ENCODE measurements at regions not wholly inside any gene's neighbourhood (a gene's known extent, or its start where the extent isn't known, plus 50 kb on each side); places are given as distances from the start of the nearest gene placed in this dataset.

- TF ChIP-seq ELF4 (CRISPR knock-in tag; IDR thresholded peaks at IDR 0.05; ENCODE audit: borderline replicate concordance), result no peak
These were observed 238.9 kb downstream of the RBFOX3 start (continued) for GRCh38 chr17:79371984-79372383.

- H3K27me3 ChIP-seq (ENCODE audit: control insufficient read depth in 1 of 2, insufficient read depth in 2 of 2, low read length in 2 of 2), result peaks cover 24 to 96% of the 10 kb centered on the region in 2 experiments
These were observed 240.3 kb downstream of the RBFOX3 start for GRCh38 chr17:79370594-79370993.

DNA sequence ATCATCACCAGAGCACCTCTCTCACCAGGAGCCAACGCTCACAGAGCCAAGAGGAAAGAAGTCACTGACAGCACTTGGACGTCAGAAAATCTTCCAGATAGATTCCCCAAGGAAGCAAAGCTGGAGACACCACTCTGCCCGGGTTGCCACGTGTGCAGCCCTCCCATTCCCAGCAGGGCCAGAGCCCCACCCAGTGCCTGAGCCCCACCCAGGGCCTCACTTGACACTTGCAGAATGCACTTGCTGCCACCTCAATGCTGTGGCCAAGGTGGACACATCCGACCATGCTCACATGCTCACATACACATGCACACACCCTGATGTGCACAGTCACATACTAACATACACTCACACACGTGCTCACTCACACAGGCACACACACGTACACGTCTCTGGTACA is 240.7 kb downstream of the RBFOX3 start:
- in situ Hi-C loops (cut with HindIII; ENCODE audit: extremely low pct_ligation_motif_present, low pct_unique_long_range_greater_than_20kb), result no loop called here

More at GRCh38 chr17:79370594-79370993, 240.3 kb downstream of the RBFOX3 start:
- TF ChIP-seq PLRG1 (conservative IDR thresholded peaks at IDR 0.05), result 0 out of 2 replicates have a peak, but pooled peaks have one; percentile 27
- TF ChIP-seq SMARCC2 (IDR thresholded peaks at IDR 0.05), result no peak
- H4K20me1 ChIP-seq (ENCODE audit: insufficient read depth, low read length), result no peaks in the 10 kb centered on the region; the same call in 1 of the 2 replicates
- WGBS (ENCODE audit: low lambda C conversion rate), result 3% methylated on average over 5 of the region's 5 CpGs
- H3K79me2 ChIP-seq (ENCODE audit: insufficient read depth, low read length), result no peaks in the 10 kb centered on the region
- FAIRE-seq (no peak), ATAC-seq (no peak), DNase-seq (ENCODE audit: low spot score) (no peak)
- ChIA-PET CTCF (ENCODE audit: low intra/inter-chr PET ratio, low total read pairs) (no interaction called here), POLR2A (no interaction called here)
- intact Hi-C loops (cut with micrococcal nuclease; ENCODE audit: unreplicated experiment), result no loop called here
- no peak overlapping the region for H2AFZ ChIP-seq (ENCODE audit: low read length)
- H3K36me3 ChIP-seq (replicated peaks in 1 of 2; ENCODE audit: control insufficient read depth in 1 of 2, insufficient read depth in 2 of 2, low read length in 2 of 2), result no peaks in the 10 kb centered on the region
- H3K9ac ChIP-seq (ENCODE audit: insufficient read depth, low read depth, low read length), result no peak overlapping the region
- H3K4me2 ChIP-seq (ENCODE audit: low read depth, low read length), result no peak overlapping the region
- no peaks in the 10 kb centered on the region for H3K9me3 ChIP-seq (ENCODE audit: low read length)
- H3K4me1 ChIP-seq (ENCODE audit: insufficient read depth, low read length), result no peaks in the 10 kb centered on the region
- in situ Hi-C loops (cut with HindIII; ENCODE audit: extremely low pct_ligation_motif_present, low pct_unique_long_range_greater_than_20kb), result no loop called here
- BruUV-seq (replicated peaks), result no TSS peak
- no peak overlapping the region for H3K4me3 ChIP-seq (replicated peaks in 1 of 3; ENCODE audit: insufficient read depth in 1 of 3, low read depth in 2 of 3, low read length in 3 of 3)
- H3K27ac ChIP-seq (ENCODE audit: extremely low read length, insufficient read depth, low read length), result no peak overlapping the region

More for the DNA sequence above, 240.7 kb downstream of the RBFOX3 start:
- Histone ChIP-seq H3K36me3 (replicated peaks in 1 of 2; ENCODE audit: control insufficient read depth in 1 of 2, insufficient read depth in 2 of 2, low read length in 2 of 2) (no peaks in the 10 kb centered on the region), H3K9ac (ENCODE audit: insufficient read depth, low read depth, low read length) (no peak overlapping the region), H3K4me1 (ENCODE audit: insufficient read depth, low read length) (no peaks in the 10 kb centered on the region), H3K9me3 (ENCODE audit: low read length) (no peaks in the 10 kb centered on the region), H3K4me2 (ENCODE audit: low read depth, low read length) (no peak overlapping the region), H3K4me3 (replicated peaks in 1 of 3; ENCODE audit: insufficient read depth in 1 of 3, low read depth in 2 of 3, low read length in 3 of 3) (no peak overlapping the region), H3K27ac (ENCODE audit: extremely low read length, insufficient read depth, low read length) (no peak overlapping the region), H2AFZ (ENCODE audit: low read length) (no peak overlapping the region), H3K27me3 (ENCODE audit: control insufficient read depth in 1 of 2, insufficient read depth in 2 of 2, low read length in 2 of 2) (peaks cover 24 to 96% of the 10 kb centered on the region in 2 experiments), H4K20me1 (ENCODE audit: insufficient read depth, low read length) (no peaks in the 10 kb centered on the region; the same call in 1 of the 2 replicates), H3K79me2 (ENCODE audit: insufficient read depth, low read length) (no peaks in the 10 kb centered on the region)
- 1% methylated on average over 7 of the region's 8 CpGs for WGBS (ENCODE audit: low lambda C conversion rate)
- no peak for FAIRE-seq
- intact Hi-C loops (cut with micrococcal nuclease; ENCODE audit: unreplicated experiment), result no loop called here
- TF ChIP-seq ZNF749 (CRISPR knock-in tag; IDR thresholded peaks at IDR 0.05; ENCODE audit: borderline replicate concordance) (no peak), KLF15 (CRISPR knock-in tag; IDR thresholded peaks at IDR 0.05; ENCODE audit: borderline replicate concordance) (no peak), TEF (CRISPR knock-in tag; IDR thresholded peaks at IDR 0.05) (no peak), MNT (IDR thresholded peaks at IDR 0.05) (peak; percentile 63), JUNB (CRISPR knock-in tag; IDR thresholded peaks at IDR 0.05; ENCODE audit: borderline replicate concordance) (no peak)
- TF ChIP-seq, protein P1, sequence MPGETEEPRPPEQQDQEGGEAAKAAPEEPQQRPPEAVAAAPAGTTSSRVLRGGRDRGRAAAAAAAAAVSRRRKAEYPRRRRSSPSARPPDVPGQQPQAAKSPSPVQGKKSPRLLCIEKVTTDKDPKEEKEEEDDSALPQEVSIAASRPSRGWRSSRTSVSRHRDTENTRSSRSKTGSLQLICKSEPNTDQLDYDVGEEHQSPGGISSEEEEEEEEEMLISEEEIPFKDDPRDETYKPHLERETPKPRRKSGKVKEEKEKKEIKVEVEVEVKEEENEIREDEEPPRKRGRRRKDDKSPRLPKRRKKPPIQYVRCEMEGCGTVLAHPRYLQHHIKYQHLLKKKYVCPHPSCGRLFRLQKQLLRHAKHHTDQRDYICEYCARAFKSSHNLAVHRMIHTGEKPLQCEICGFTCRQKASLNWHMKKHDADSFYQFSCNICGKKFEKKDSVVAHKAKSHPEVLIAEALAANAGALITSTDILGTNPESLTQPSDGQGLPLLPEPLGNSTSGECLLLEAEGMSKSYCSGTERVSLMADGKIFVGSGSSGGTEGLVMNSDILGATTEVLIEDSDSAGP (CRISPR knock-in tag; IDR thresholded peaks at IDR 0.05; ENCODE audit: borderline replicate concordance), result no peak
- no peak for DNase-seq (ENCODE audit: low spot score)
- POLR2A ChIA-PET, result no interaction called here
- BruUV-seq (replicated peaks), result no TSS peak
- CTCF ChIA-PET (ENCODE audit: low intra/inter-chr PET ratio, low total read pairs), result no interaction called here
- no peak for ATAC-seq

Measured in HepG2 (cell line).